IMR-90 (cell line): ENCODE measurements at regions not wholly inside any gene's neighbourhood (a gene's known extent, or its start where the extent isn't known, plus 50 kb on each side); places are given as distances from the start of the nearest gene placed in this dataset.

Experiments
- ATAC-seq: fragments of 200-7000 bp; cut with Tn5 transposase; 2 replicates; pipeline ENCODE4 v1.9.1; 2020; ENCODE audit warnings: low read depth, mild to moderate bottlenecking, moderate library complexity
- BruUV-seq: library from RNA; stranded (reverse); fragments of 400-500 nt; replicated peaks from 2 replicates; lab custom pipeline; 2021; lab: Mats Ljungman, UMichigan
- CTCF ChIA-PET: fragments of 300-600 bp; formaldehyde crosslinking; extraction: SDS; loops from one replicate; lab custom pipeline; 2021; ENCODE audit warnings: antibody characterized with exemption; lab: Yijun Ruan, JAX
- POLR2A ChIA-PET: fragments of 300-600 bp; sonication (Branson Sonifier 250); formaldehyde crosslinking; loops from one replicate; lab custom pipeline; 2022; ENCODE audit warnings: antibody characterized with exemption; ENCODE audit not compliant: unreplicated experiment; lab: Charles Lee
- DNase-seq: peaks from one replicate; pipeline ENCODE4 v3.0.0; 2013
- H2AFZ ChIP-seq: replicated peaks from 2 replicates; pipeline ENCODE3; 2013; ENCODE audit warnings: low read length, mild to moderate bottlenecking; ENCODE audit not compliant: poor library complexity
- H2AK5ac ChIP-seq: 2 replicates; pipeline ENCODE4 v1.6.1; 2013; ENCODE audit warnings: low read depth, low read length, inconsistent platforms
- H2AK9ac ChIP-seq: replicated peaks from 2 replicates; pipeline ENCODE3; 2013; ENCODE audit warnings: mild to moderate bottlenecking, low read depth, low read length, moderate library complexity; ENCODE audit not compliant: poor library complexity
- H2BK120ac ChIP-seq: 2 replicates; pipeline ENCODE4 v1.6.1; 2013; ENCODE audit warnings: low read depth, low read length, inconsistent platforms
- H2BK15ac ChIP-seq: 3 replicates; pipeline ENCODE4 v1.6.1; 2013; ENCODE audit warnings: low read depth, low read length, inconsistent platforms
- H2BK20ac ChIP-seq: 2 replicates; pipeline ENCODE4 v1.6.1; 2013; ENCODE audit warnings: low read depth, mild to moderate bottlenecking, inconsistent platforms, low read length, moderate library complexity
- H2BK5ac ChIP-seq: 2 replicates; pipeline ENCODE4 v1.6.1; 2013; ENCODE audit warnings: mild to moderate bottlenecking, low read depth, low read length, inconsistent platforms; ENCODE audit not compliant: poor library complexity, severe bottlenecking
- H3K14ac ChIP-seq: replicated peaks from 2 replicates; pipeline ENCODE4 v1.6.1; 2013; ENCODE audit warnings: low read depth, low read length, inconsistent platforms
- H3K18ac ChIP-seq: 2 replicates; pipeline ENCODE4 v1.6.1; 2013; ENCODE audit warnings: low read depth, low read length, control low read depth
- H3K23ac ChIP-seq: 2 replicates; pipeline ENCODE4 v1.6.1; 2013; ENCODE audit warnings: low read depth, low read length, inconsistent platforms
- H3K27ac ChIP-seq: 2 replicates; pipeline ENCODE4 v1.5.1; 2013; ENCODE audit warnings: mild to moderate bottlenecking, control low read depth, low read length; ENCODE audit not compliant: insufficient read depth
- H3K27me3 ChIP-seq: 2 replicates; pipeline ENCODE4 v1.6.1; 2013; ENCODE audit warnings: low read length; ENCODE audit not compliant: control insufficient read depth, insufficient read depth
- H3K36me3 ChIP-seq: 2 replicates; pipeline ENCODE4 v1.6.1; 2013; ENCODE audit warnings: low read length, mixed read lengths; ENCODE audit not compliant: control insufficient read depth, insufficient read depth
- H3K4ac ChIP-seq: 2 replicates; pipeline ENCODE4 v1.6.1; 2013; ENCODE audit warnings: low read depth, low read length, inconsistent platforms
- H3K4me1 ChIP-seq: 2 replicates; pipeline ENCODE4 v1.6.1; 2013; ENCODE audit warnings: low read length, mixed read lengths; ENCODE audit not compliant: control insufficient read depth, insufficient read depth
- H3K4me2 ChIP-seq: 2 replicates; pipeline ENCODE4 v1.6.1; 2013; ENCODE audit warnings: low read depth, mild to moderate bottlenecking, control low read depth, low read length, moderate library complexity
- H3K4me3 ChIP-seq: 2 replicates; pipeline ENCODE4 v1.5.1; 2013; ENCODE audit warnings: low read depth, mild to moderate bottlenecking, control low read depth, low read length, moderate library complexity; ENCODE audit not compliant: insufficient read depth
- H3K56ac ChIP-seq: 2 replicates; pipeline ENCODE4 v1.6.1; 2013; ENCODE audit warnings: low read length, inconsistent platforms; ENCODE audit not compliant: insufficient read depth; ENCODE audit errors: extremely low read depth
- H3K79me1 ChIP-seq, 2 experiments: 2 replicates each; pipeline ENCODE4 v1.6.1; 2013; ENCODE audit warnings: low read length in 2 of 2, inconsistent platforms in 1 of 2, low read depth in 1 of 2
- H3K9ac ChIP-seq: 2 replicates; pipeline ENCODE4 v1.6.1; 2013; ENCODE audit warnings: low read depth, low read length, control low read depth
- H3K9me1 ChIP-seq: 2 replicates; pipeline ENCODE4 v1.6.1; 2013; ENCODE audit warnings: low read length, inconsistent platforms; ENCODE audit not compliant: insufficient read depth
- H3K9me3 ChIP-seq: 2 replicates; pipeline ENCODE4 v1.6.1; 2013; ENCODE audit warnings: low read length; ENCODE audit not compliant: control insufficient read depth, insufficient read depth
- H4K20me1 ChIP-seq: 2 replicates; pipeline ENCODE4 v1.6.1; 2013; ENCODE audit warnings: low read length, inconsistent platforms; ENCODE audit not compliant: insufficient read depth
- H4K5ac ChIP-seq: 2 replicates; pipeline ENCODE4 v1.6.1; 2013; ENCODE audit warnings: mild to moderate bottlenecking, low read depth, low read length, control low read depth
- H4K8ac ChIP-seq, 2 experiments: 2 replicates each; pipeline ENCODE4 v1.6.1; 2013; ENCODE audit warnings: low read depth in 2 of 2, low read length in 2 of 2, control low read depth in 1 of 2, inconsistent platforms in 1 of 2
- H4K91ac ChIP-seq: 2 replicates; pipeline ENCODE4 v1.6.1; 2013; ENCODE audit warnings: low read depth, low read length, inconsistent platforms; ENCODE audit not compliant: insufficient read depth
- CEBPB ChIP-seq: IDR thresholded peaks from 2 replicates; pipeline ENCODE4 v1.6.1; 2012; ENCODE audit warnings: low read depth, low read length, improper control_type of control experiment
- CHD1 ChIP-seq: IDR thresholded peaks from 2 replicates; pipeline ENCODE4 v1.6.1; 2012; ENCODE audit warnings: low read depth, low read length, improper control_type of control experiment
- ELK1 ChIP-seq: fragments of 150-350 bp; IDR thresholded peaks from 2 replicates; pipeline ENCODE4 v1.6.1; 2016; ENCODE audit warnings: low read depth, mild to moderate bottlenecking, low read length, moderate library complexity, borderline replicate concordance
- FOS ChIP-seq: fragments of 150-350 bp; IDR thresholded peaks from 2 replicates; pipeline ENCODE4 v1.6.1; 2016; ENCODE audit warnings: low read depth, low read length
- MAFK ChIP-seq: IDR thresholded peaks from 2 replicates; pipeline ENCODE4 v1.6.1; 2012; ENCODE audit warnings: low read depth, low read length, improper control_type of control experiment
- MAZ ChIP-seq: IDR thresholded peaks from 2 replicates; pipeline ENCODE4 v1.6.1; 2012; ENCODE audit warnings: low read depth, mild to moderate bottlenecking, low read length, improper control_type of control experiment, moderate library complexity, borderline replicate concordance
- MXI1 ChIP-seq: IDR thresholded peaks from 2 replicates; pipeline ENCODE4 v1.6.1; 2012; ENCODE audit warnings: low read depth, mild to moderate bottlenecking, low read length, moderate library complexity, borderline replicate concordance
- NFE2L2 ChIP-seq: fragments of 150-350 bp; IDR thresholded peaks from 2 replicates; pipeline ENCODE4 v1.6.1; 2016; ENCODE audit warnings: low read depth, mild to moderate bottlenecking, low read length
- RAD21 ChIP-seq: IDR thresholded peaks from 2 replicates; pipeline ENCODE4 v1.6.1; 2012; ENCODE audit warnings: low read length, improper control_type of control experiment
- RFX5 ChIP-seq: IDR thresholded peaks from 2 replicates; pipeline ENCODE4 v1.8.0; 2012; ENCODE audit warnings: low read depth, mild to moderate bottlenecking, low read length, moderate library complexity
- WGBS, 2 experiments: methylation state at CpG; one replicate each; pipeline versions ENCODE4 v1.1.5 to v1.1.7; 2013; ENCODE audit warnings: missing lambda C conversion rate in 2 of 2; ENCODE audit not compliant: insufficient read length in 1 of 2; ENCODE audit errors: extremely low coverage in 2 of 2; 5-methylcytosine and 5-hydroxymethylcytosine counted together
- dilution Hi-C: fragments of 300-500 bp; cut with HindIII; formaldehyde crosslinking; loops from one replicate; pipeline ENCODE4 v1.14.3; 2018; ENCODE audit warnings: low sequenced_read_pairs; ENCODE audit not compliant: unreplicated experiment
- in situ Hi-C: fragments of 300-500 bp; cut with MboI; formaldehyde crosslinking; loops from 3 replicates; pipeline ENCODE4 v1.14.3; 2019; ENCODE audit warnings: low sequenced_read_pairs, inconsistent platforms, mixed read lengths
- intact Hi-C: fragments of 100-400 bp; cut with micrococcal nuclease; formaldehyde crosslinking; loops from 2 replicates; pipeline ENCODE4 v1.10.0; 2022

- no peak overlapping the region for H2BK15ac ChIP-seq
- no peaks in the 10 kb centered on the region for H3K9me1 ChIP-seq
- ChIA-PET CTCF (no interaction called here), POLR2A (no interaction called here)
- H2BK20ac ChIP-seq = no peak overlapping the region
- H3K27ac ChIP-seq = no peak overlapping the region
- no peak overlapping the region for H4K8ac ChIP-seq
- H2AK5ac ChIP-seq = no peak overlapping the region
- DNase-seq (no peak), ATAC-seq (no peak)
- in situ Hi-C loops (no loop called here), intact Hi-C loops (no loop called here), dilution Hi-C loops (no loop called here)
- no peak overlapping the region for H3K4me3 ChIP-seq
- H4K91ac ChIP-seq = no peak overlapping the region
- H2BK120ac ChIP-seq = no peak overlapping the region
- no peaks in the 10 kb centered on the region for H3K79me1 ChIP-seq
- WGBS, 2 experiments = no CpG with 5 or more reads among the region's 1 CpG
- H3K4me2 ChIP-seq = no peak overlapping the region
- no peak overlapping the region for H3K9ac ChIP-seq
- no peak overlapping the region for H2BK5ac ChIP-seq
- H3K18ac ChIP-seq = no peak overlapping the region
- H2AFZ ChIP-seq = no peak overlapping the region
- no peak for TF ChIP-seq NFE2L2
- no peak for TF ChIP-seq RAD21
- no peak for TF ChIP-seq CEBPB
- TF ChIP-seq ELK1 = no peak
- no peak for TF ChIP-seq FOS
- no peak for TF ChIP-seq RFX5
- TF ChIP-seq MAZ = no peak
- no peak for TF ChIP-seq CHD1
- no peak for TF ChIP-seq MAFK
- TF ChIP-seq MXI1 = no peak
- no peaks in the 10 kb centered on the region for H3K9me3 ChIP-seq
- no peaks in the 10 kb centered on the region for H4K20me1 ChIP-seq
- no TSS peak for BruUV-seq
- no peaks in the 10 kb centered on the region for H3K4me1 ChIP-seq
- no peaks in the 10 kb centered on the region for H3K27me3 ChIP-seq
- no peak overlapping the region for H3K23ac ChIP-seq
- no peak overlapping the region for H2AK9ac ChIP-seq
- no peak overlapping the region for H4K5ac ChIP-seq
- H3K56ac ChIP-seq = no peak overlapping the region
- no peak overlapping the region for H3K4ac ChIP-seq
- H3K36me3 ChIP-seq = no peaks in the 10 kb centered on the region
- H3K14ac ChIP-seq = no peak overlapping the region
Measured at GRCh38 chrX:56368962-56369361, 136.8 kb downstream of the KLF8 start.
